ENCODE measurements at regions not wholly inside any gene's neighbourhood (a gene's known extent, or its start where the extent isn't known, plus 50 kb on each side); places are given as distances from the start of the nearest gene placed in this dataset.

- H3K36me3 ChIP-seq (ENCODE audit: control insufficient read depth in 2 of 2, insufficient read depth in 2 of 2, low read length in 1 of 2): no peaks in the 10 kb centered on the region
- no peaks in the 10 kb centered on the region for H3K27me3 ChIP-seq (ENCODE audit: control insufficient read depth in 1 of 2, insufficient read depth in 2 of 2, low read length in 2 of 2)
- no peaks in the 10 kb centered on the region for H3K9me3 ChIP-seq (ENCODE audit: control insufficient read depth in 2 of 2, insufficient read depth in 1 of 2, low read depth in 1 of 2, low read length in 1 of 2)
- H3K27ac ChIP-seq (ENCODE audit: low read depth in 2 of 2, low read length in 1 of 2): no peak overlapping the region
- H3K4me3 ChIP-seq (ENCODE audit: low read depth in 1 of 2, low read length in 2 of 2): no peak overlapping the region
- WGBS, 2 donors: 89 to 94% methylated on average over 3 of the region's 3 CpGs
- H3K4me1 ChIP-seq (ENCODE audit: control insufficient read depth in 2 of 2, insufficient read depth in 2 of 2, low read length in 1 of 2): no peaks in the 10 kb centered on the region
These were observed 171.2 kb upstream of the ZBED5 start for GRCh38 chr11:11029027-11029426.

GRCh38 chr11:11028017-11028692, 170.3 kb upstream of the ZBED5 start:
- Histone ChIP-seq H3K9me3 (ENCODE audit: control insufficient read depth in 2 of 2, insufficient read depth in 1 of 2, low read depth in 1 of 2, low read length in 1 of 2) (no peaks in the 10 kb centered on the region), H3K4me3 (ENCODE audit: low read depth in 1 of 2, low read length in 2 of 2) (no peak overlapping the region), H3K36me3 (ENCODE audit: control insufficient read depth in 2 of 2, insufficient read depth in 2 of 2, low read length in 1 of 2) (no peaks in the 10 kb centered on the region), H3K27me3 (ENCODE audit: control insufficient read depth in 1 of 2, insufficient read depth in 2 of 2, low read length in 2 of 2) (no peaks in the 10 kb centered on the region), H3K27ac (ENCODE audit: low read depth in 2 of 2, low read length in 1 of 2) (no peak overlapping the region), H3K4me1 (ENCODE audit: control insufficient read depth in 2 of 2, insufficient read depth in 2 of 2, low read length in 1 of 2) (no peaks in the 10 kb centered on the region)
- 24 to 25% methylated on average over 5 of the region's 5 CpGs for WGBS, 2 donors

DNA sequence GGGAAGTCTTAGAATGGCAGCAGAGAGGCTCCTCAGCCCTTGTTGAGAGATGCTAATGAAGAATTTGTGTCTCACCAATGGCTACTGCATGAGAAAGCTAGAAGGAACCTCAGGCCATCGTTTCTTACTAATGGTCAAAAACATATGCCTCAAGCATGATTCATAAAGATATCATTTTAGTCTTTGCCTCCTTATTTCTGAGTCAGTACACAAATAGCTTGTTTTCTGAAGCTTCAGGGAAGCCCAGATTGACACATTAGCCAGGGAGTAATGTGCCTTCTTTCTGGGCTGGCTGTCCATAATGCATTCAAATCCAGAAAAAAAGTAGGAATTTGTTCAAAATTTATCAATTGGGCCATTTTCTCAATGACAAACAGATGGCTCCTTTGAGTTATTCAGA, 169.4 kb upstream of the ZBED5 start:
- WGBS, 2 donors: 45 to 46% methylated on average over 1 of the region's 1 CpG
- no peak overlapping the region for H3K27ac ChIP-seq (ENCODE audit: low read depth in 2 of 2, low read length in 1 of 2)
- H3K4me3 ChIP-seq (ENCODE audit: low read depth in 1 of 2, low read length in 2 of 2): no peak overlapping the region
- H3K9me3 ChIP-seq (ENCODE audit: control insufficient read depth in 2 of 2, insufficient read depth in 1 of 2, low read depth in 1 of 2, low read length in 1 of 2): no peaks in the 10 kb centered on the region
- no peaks in the 10 kb centered on the region for H3K4me1 ChIP-seq (ENCODE audit: control insufficient read depth in 2 of 2, insufficient read depth in 2 of 2, low read length in 1 of 2)
- H3K36me3 ChIP-seq (ENCODE audit: control insufficient read depth in 2 of 2, insufficient read depth in 2 of 2, low read length in 1 of 2): no peaks in the 10 kb centered on the region
- H3K27me3 ChIP-seq (ENCODE audit: control insufficient read depth in 1 of 2, insufficient read depth in 2 of 2, low read length in 2 of 2): no peaks in the 10 kb centered on the region

DNA sequence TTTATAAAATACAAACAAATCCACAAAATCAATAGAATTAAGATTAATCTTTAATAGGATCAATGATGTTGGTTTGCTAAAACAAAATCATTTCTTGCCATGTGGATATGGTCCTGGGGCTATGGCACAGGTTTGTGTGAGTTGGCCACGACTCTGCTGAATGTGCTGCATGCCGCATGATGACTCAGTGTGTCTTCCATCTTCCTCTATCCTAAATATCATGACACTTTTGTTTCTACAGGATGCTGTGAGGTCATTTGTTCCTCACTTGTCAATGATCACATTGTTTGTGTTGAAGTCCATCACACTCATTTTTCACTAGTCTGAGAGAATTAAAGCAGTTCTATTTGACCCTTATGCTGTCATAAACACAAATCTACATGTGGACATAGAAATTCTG, 167.2 kb upstream of the ZBED5 start:
- 43 to 59% methylated on average over 2 of the region's 2 CpGs for WGBS, 2 donors
- Histone ChIP-seq H3K27ac (ENCODE audit: low read depth in 2 of 2, low read length in 1 of 2) (no peak overlapping the region), H3K9me3 (ENCODE audit: control insufficient read depth in 2 of 2, insufficient read depth in 1 of 2, low read depth in 1 of 2, low read length in 1 of 2) (no peaks in the 10 kb centered on the region), H3K27me3 (ENCODE audit: control insufficient read depth in 1 of 2, insufficient read depth in 2 of 2, low read length in 2 of 2) (no peaks in the 10 kb centered on the region), H3K36me3 (ENCODE audit: control insufficient read depth in 2 of 2, insufficient read depth in 2 of 2, low read length in 1 of 2) (no peaks in the 10 kb centered on the region), H3K4me1 (ENCODE audit: control insufficient read depth in 2 of 2, insufficient read depth in 2 of 2, low read length in 1 of 2) (no peaks in the 10 kb centered on the region), H3K4me3 (ENCODE audit: low read depth in 1 of 2, low read length in 2 of 2) (no peak overlapping the region)

GRCh38 chr11:11022125-11022730, 164.4 kb upstream of the ZBED5 start:
- H3K4me1 ChIP-seq (ENCODE audit: control insufficient read depth in 2 of 2, insufficient read depth in 2 of 2, low read length in 1 of 2): no peaks in the 10 kb centered on the region
- no peaks in the 10 kb centered on the region for H3K27me3 ChIP-seq (ENCODE audit: control insufficient read depth in 1 of 2, insufficient read depth in 2 of 2, low read length in 2 of 2)
- no peak overlapping the region for H3K4me3 ChIP-seq (ENCODE audit: low read depth in 1 of 2, low read length in 2 of 2)
- H3K36me3 ChIP-seq (ENCODE audit: control insufficient read depth in 2 of 2, insufficient read depth in 2 of 2, low read length in 1 of 2): no peaks in the 10 kb centered on the region
- no peaks in the 10 kb centered on the region for H3K9me3 ChIP-seq (ENCODE audit: control insufficient read depth in 2 of 2, insufficient read depth in 1 of 2, low read depth in 1 of 2, low read length in 1 of 2)
- WGBS, 2 donors: 20 to 27% methylated on average over 4 of the region's 4 CpGs
- no peak overlapping the region for H3K27ac ChIP-seq (ENCODE audit: low read depth in 2 of 2, low read length in 1 of 2)

GRCh38 chr11:11021563-11021962, 163.7 kb upstream of the ZBED5 start:
- Histone ChIP-seq H3K4me1 (ENCODE audit: control insufficient read depth in 2 of 2, insufficient read depth in 2 of 2, low read length in 1 of 2) (no peaks in the 10 kb centered on the region), H3K27ac (ENCODE audit: low read depth in 2 of 2, low read length in 1 of 2) (no peak overlapping the region), H3K4me3 (ENCODE audit: low read depth in 1 of 2, low read length in 2 of 2) (no peak overlapping the region), H3K27me3 (ENCODE audit: control insufficient read depth in 1 of 2, insufficient read depth in 2 of 2, low read length in 2 of 2) (no peaks in the 10 kb centered on the region), H3K9me3 (ENCODE audit: control insufficient read depth in 2 of 2, insufficient read depth in 1 of 2, low read depth in 1 of 2, low read length in 1 of 2) (no peaks in the 10 kb centered on the region), H3K36me3 (ENCODE audit: control insufficient read depth in 2 of 2, insufficient read depth in 2 of 2, low read length in 1 of 2) (no peaks in the 10 kb centered on the region)
- 65 to 70% methylated on average over 4 of the region's 4 CpGs for WGBS, 2 donors

GRCh38 chr11:11020747-11021149, 162.9 kb upstream of the ZBED5 start:
- no peaks in the 10 kb centered on the region for H3K27me3 ChIP-seq (ENCODE audit: control insufficient read depth in 1 of 2, insufficient read depth in 2 of 2, low read length in 2 of 2)
- H3K9me3 ChIP-seq (ENCODE audit: control insufficient read depth in 2 of 2, insufficient read depth in 1 of 2, low read depth in 1 of 2, low read length in 1 of 2): no peaks in the 10 kb centered on the region
- H3K4me3 ChIP-seq (ENCODE audit: low read depth in 1 of 2, low read length in 2 of 2): no peak overlapping the region
- WGBS, 2 donors: 59 to 61% methylated on average over 6 of the region's 6 CpGs
- H3K36me3 ChIP-seq (ENCODE audit: control insufficient read depth in 2 of 2, insufficient read depth in 2 of 2, low read length in 1 of 2): no peaks in the 10 kb centered on the region
- H3K27ac ChIP-seq (ENCODE audit: low read depth in 2 of 2, low read length in 1 of 2): no peak overlapping the region
- no peaks in the 10 kb centered on the region for H3K4me1 ChIP-seq (ENCODE audit: control insufficient read depth in 2 of 2, insufficient read depth in 2 of 2, low read length in 1 of 2)

- H3K4me3 ChIP-seq (ENCODE audit: low read depth in 1 of 2, low read length in 2 of 2): no peak overlapping the region
- no peaks in the 10 kb centered on the region for H3K9me3 ChIP-seq (ENCODE audit: control insufficient read depth in 2 of 2, insufficient read depth in 1 of 2, low read depth in 1 of 2, low read length in 1 of 2)
- no peak overlapping the region for H3K27ac ChIP-seq (ENCODE audit: low read depth in 2 of 2, low read length in 1 of 2)
- no peaks in the 10 kb centered on the region for H3K36me3 ChIP-seq (ENCODE audit: control insufficient read depth in 2 of 2, insufficient read depth in 2 of 2, low read length in 1 of 2)
- WGBS, 2 donors: 90 to 93% methylated on average over 12 of the region's 12 CpGs
- no peaks in the 10 kb centered on the region for H3K4me1 ChIP-seq (ENCODE audit: control insufficient read depth in 2 of 2, insufficient read depth in 2 of 2, low read length in 1 of 2)
- H3K27me3 ChIP-seq (ENCODE audit: control insufficient read depth in 1 of 2, insufficient read depth in 2 of 2, low read length in 2 of 2): no peaks in the 10 kb centered on the region
These were observed 162.4 kb upstream of the ZBED5 start for GRCh38 chr11:11020219-11020726.

- Histone ChIP-seq H3K9me3 (ENCODE audit: control insufficient read depth in 2 of 2, insufficient read depth in 1 of 2, low read depth in 1 of 2, low read length in 1 of 2) (no peaks in the 10 kb centered on the region), H3K4me3 (ENCODE audit: low read depth in 1 of 2, low read length in 2 of 2) (no peak overlapping the region)
These were observed 159.1 kb upstream of the ZBED5 start for GRCh38 chr11:11016943-11017342.

DNA sequence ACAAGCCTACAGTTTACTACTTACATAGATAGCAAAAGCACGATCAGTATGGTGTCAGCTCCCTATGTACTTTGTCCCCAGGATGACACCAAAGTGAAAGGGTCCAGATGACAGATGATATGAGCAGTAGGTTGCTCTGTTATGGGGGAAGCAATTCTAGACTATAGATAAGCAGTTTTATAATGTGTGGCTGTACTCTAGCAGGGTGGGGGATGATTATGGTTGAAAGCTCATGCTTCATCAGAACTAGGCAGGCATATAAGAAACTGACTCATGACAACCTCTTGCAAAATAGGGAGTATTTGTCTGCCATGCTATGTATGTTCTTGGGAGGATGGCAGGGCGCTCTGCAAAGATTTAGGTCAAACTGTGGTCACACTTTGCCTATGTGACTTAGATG, 158.2 kb upstream of the ZBED5 start:
- H3K9me3 ChIP-seq (ENCODE audit: control insufficient read depth in 2 of 2, insufficient read depth in 1 of 2, low read depth in 1 of 2, low read length in 1 of 2): no peaks in the 10 kb centered on the region
- no peak overlapping the region for H3K4me3 ChIP-seq (ENCODE audit: low read depth in 1 of 2, low read length in 2 of 2)
- no peaks in the 10 kb centered on the region for H3K36me3 ChIP-seq (ENCODE audit: control insufficient read depth in 2 of 2, insufficient read depth in 2 of 2, low read length in 1 of 2)
- H3K4me1 ChIP-seq (ENCODE audit: control insufficient read depth in 2 of 2, insufficient read depth in 2 of 2, low read length in 1 of 2): no peaks in the 10 kb centered on the region
- H3K27me3 ChIP-seq (ENCODE audit: control insufficient read depth in 1 of 2, insufficient read depth in 2 of 2, low read length in 2 of 2): no peaks in the 10 kb centered on the region
- WGBS, 2 donors: 80 to 90% methylated on average over 2 of the region's 2 CpGs
- H3K27ac ChIP-seq (ENCODE audit: low read depth in 2 of 2, low read length in 1 of 2): no peak overlapping the region

More at GRCh38 chr11:11016943-11017342, 159.1 kb upstream of the ZBED5 start:
- no peaks in the 10 kb centered on the region for H3K4me1 ChIP-seq (ENCODE audit: control insufficient read depth in 2 of 2, insufficient read depth in 2 of 2, low read length in 1 of 2)
- no peaks in the 10 kb centered on the region for H3K36me3 ChIP-seq (ENCODE audit: control insufficient read depth in 2 of 2, insufficient read depth in 2 of 2, low read length in 1 of 2)
- H3K27me3 ChIP-seq (ENCODE audit: control insufficient read depth in 1 of 2, insufficient read depth in 2 of 2, low read length in 2 of 2): no peaks in the 10 kb centered on the region
- H3K27ac ChIP-seq (ENCODE audit: low read depth in 2 of 2, low read length in 1 of 2): no peak overlapping the region
